T-helper 17 cell (primary cell): ENCODE measurements at regions not wholly inside any gene's neighbourhood (a gene's known extent, or its start where the extent isn't known, plus 50 kb on each side); places are given as distances from the start of the nearest gene placed in this dataset.

Experiments
- ATAC-seq: fragments of 150-1000 bp; cut with Tn5 transposase; 2 replicates; pipeline ENCODE4 v1.10.0; 2021; ENCODE audit warnings: mild to moderate bottlenecking, moderate library complexity
- DNase-seq, 3 donors: peaks; one replicate each; pipeline versions ENCODE4 v3.0.0 to v3.0.0-alpha.2; 2020 to 2021
- H3K9me3 ChIP-seq: one replicate; pipeline ENCODE4 v1.7.0; 2013; ENCODE audit warnings: low read length, mild to moderate bottlenecking; ENCODE audit not compliant: control insufficient read depth, poor library complexity, severe bottlenecking
- H3K27ac Mint-ChIP-seq: one replicate; pipeline ENCODE4 v1.8.0; 2022; ENCODE audit warnings: mild to moderate bottlenecking, moderate library complexity, mixed read lengths
- H3K27me3 Mint-ChIP-seq: one replicate; pipeline ENCODE4 v1.8.0; 2022; ENCODE audit warnings: mixed read lengths
- H3K36me3 Mint-ChIP-seq: one replicate; pipeline ENCODE4 v1.8.0; 2022; ENCODE audit warnings: low read depth, mixed read lengths
- H3K4me1 Mint-ChIP-seq: one replicate; pipeline ENCODE4 v1.8.0; 2022; ENCODE audit warnings: mild to moderate bottlenecking, mixed read lengths
- H3K4me3 Mint-ChIP-seq: one replicate; pipeline ENCODE4 v1.8.0; 2022; ENCODE audit warnings: mild to moderate bottlenecking, moderate library complexity, mixed read lengths

DNA sequence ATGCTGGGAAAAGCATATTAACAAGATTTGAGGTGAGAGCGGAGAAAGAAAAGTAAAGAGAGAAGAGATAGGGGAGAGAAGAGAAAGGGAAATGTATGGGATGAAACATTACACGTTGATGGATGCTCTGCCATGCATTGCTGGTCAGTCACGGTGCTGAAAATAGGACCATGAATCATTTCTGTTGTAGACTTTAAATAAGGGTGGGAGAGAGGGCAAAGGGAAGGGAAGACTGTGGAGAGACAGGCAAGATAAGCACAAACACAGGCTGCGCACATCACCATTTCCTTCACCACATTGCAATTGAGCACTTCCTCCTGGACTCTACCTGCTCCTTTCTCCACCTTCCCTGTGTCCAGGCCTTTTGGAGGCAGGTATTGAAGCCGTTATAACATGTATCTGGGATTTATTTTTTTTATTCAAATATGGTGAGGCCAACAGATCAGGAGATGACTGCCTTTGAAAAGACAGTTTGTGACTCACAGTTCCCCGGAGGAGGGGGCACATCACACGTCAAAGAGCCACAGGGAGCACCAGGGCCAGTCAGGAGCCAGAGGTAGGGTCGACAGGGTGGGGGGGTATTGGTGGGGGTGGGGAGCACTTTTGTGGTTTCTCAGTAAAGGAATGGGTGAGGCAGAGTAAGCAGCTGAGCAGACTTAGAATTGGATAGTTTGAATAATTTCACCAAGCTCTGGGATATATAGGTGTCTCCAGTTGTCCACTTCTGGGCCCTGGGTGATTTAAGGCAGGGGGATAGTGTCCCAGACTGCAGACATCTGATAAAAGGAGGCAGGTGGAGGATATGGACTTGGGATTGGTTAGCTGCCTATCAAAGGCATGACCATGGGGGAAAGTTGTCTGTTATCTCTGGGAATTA lies 372.8 kb upstream of the ST6GAL2 start:
- no peak overlapping the region for H3K4me3 Mint-ChIP-seq
- no peaks in the 10 kb centered on the region for H3K36me3 Mint-ChIP-seq
- H3K9me3 ChIP-seq, result no peaks in the 10 kb centered on the region
- no peaks in the 10 kb centered on the region for H3K4me1 Mint-ChIP-seq
- no peak for ATAC-seq
- no peak for DNase-seq
- H3K27me3 Mint-ChIP-seq, result no peaks in the 10 kb centered on the region
- H3K27ac Mint-ChIP-seq, result no peak overlapping the region

DNA sequence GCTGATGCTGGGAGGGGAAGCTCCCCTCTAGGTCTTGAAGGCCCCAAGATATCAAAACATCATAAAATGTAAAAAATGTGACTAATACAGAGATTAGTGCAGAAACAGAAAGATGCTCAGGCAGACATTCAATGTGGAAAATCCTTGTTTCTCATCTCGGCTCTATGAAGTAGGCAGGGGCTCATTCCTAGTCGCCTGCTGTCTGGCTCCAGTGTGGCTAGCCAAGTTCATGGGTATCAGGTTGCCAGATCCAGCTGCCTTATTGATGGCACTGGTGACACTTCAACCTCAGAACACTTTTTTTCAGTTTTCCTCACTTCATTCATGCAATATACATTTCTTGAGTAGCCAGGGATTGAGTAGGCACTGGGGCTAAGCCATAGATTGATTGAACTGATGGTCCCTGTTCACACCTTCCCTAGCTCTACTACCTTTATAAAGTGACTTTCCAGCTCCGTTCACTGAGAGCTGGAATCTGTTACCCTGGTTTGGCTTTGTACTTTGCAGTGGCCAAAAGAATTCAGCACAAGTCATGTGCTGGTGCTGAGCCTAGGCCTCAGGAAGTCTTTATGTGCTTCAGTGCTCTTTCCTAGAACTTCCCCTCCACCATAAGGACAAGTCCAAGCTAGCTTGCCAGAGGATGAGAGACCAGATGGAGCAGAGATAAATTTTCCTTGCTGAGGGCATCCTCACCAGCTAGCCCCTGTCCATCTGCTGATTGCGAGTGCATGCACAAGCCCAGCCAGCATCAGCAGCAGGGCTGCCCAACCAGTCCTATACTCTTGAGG lies 373.6 kb upstream of the ST6GAL2 start:
- no peaks in the 10 kb centered on the region for H3K4me1 Mint-ChIP-seq
- no peak for ATAC-seq

DNA sequence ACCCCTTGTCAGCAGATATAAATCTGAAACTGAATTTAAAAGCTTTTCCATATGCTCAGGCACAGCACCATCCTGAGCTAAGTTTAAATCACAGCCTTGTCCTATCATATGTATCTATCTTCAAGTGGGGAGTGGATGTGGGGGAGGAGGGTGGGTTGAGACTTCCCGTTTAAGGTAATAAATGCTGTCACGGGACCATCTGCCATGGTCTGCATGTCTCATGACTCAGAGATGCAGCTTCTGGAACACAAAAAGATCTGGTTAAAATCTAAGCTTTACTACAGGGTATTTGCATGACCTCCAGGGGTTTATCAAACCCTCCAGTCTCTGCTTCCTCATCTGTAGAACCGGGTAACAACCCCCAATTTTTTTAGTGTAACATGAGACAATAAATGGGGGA lies 377.7 kb upstream of the ST6GAL2 start:
- no peaks in the 10 kb centered on the region for H3K9me3 ChIP-seq
- ATAC-seq (no peak), DNase-seq (no peak)
- Mint-ChIP-seq H3K27me3 (no peaks in the 10 kb centered on the region), H3K4me3 (no peak overlapping the region), H3K4me1 (no peaks in the 10 kb centered on the region), H3K36me3 (no peaks in the 10 kb centered on the region), H3K27ac (no peak overlapping the region)

More for the DNA sequence above, 373.6 kb upstream of the ST6GAL2 start:
- Mint-ChIP-seq H3K27me3 (no peaks in the 10 kb centered on the region), H3K27ac (no peak overlapping the region), H3K4me3 (no peak overlapping the region), H3K36me3 (no peaks in the 10 kb centered on the region)
- H3K9me3 ChIP-seq, result no peaks in the 10 kb centered on the region
- DNase-seq, result no peak

DNA sequence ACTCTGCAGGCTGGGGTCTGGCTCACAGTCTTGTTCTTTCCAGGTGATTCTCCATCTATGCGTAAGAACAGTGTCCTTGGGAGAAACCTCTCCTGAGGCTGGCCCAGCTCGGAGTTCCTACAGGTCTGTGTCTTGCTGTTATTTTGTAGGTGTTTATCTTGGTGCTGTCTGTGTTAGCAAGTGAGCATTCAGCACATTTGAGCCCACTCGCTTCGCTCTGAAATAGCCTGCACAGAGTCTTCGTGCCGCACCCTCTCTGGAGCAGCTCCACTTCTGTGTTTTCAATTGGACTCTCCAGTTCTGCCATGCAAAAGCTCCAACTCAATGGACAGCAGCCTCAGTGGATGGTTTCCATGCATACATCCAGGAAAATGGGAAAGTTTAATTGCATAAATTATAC lies 378.2 kb upstream of the ST6GAL2 start:
- ATAC-seq (no peak), DNase-seq (no peak)
- no peaks in the 10 kb centered on the region for H3K9me3 ChIP-seq
- H3K4me3 Mint-ChIP-seq, result no peak overlapping the region
- H3K27me3 Mint-ChIP-seq, result no peaks in the 10 kb centered on the region
- no peaks in the 10 kb centered on the region for H3K4me1 Mint-ChIP-seq
- H3K27ac Mint-ChIP-seq, result no peak overlapping the region
- no peaks in the 10 kb centered on the region for H3K36me3 Mint-ChIP-seq

DNA sequence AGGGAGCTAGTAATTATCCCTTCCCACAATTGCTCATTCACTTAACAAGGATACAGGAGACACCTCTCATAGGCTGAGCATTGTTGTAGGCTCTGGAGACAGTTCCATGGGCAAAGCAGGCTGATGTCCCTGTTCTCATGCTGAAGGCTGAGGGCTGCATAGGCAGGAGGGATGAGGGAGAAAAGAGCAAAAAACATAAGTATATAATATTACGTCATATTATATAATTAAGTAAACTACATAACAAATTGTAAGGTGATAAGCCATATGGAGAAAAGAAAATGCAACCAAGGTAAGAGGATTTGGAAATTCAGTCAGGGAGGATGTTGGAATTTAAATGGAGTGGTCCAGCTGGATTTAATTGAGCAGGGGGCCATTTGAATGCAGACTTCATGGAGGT lies 380.6 kb upstream of the ST6GAL2 start:
- no peak for ATAC-seq
- Mint-ChIP-seq H3K4me1 (no peaks in the 10 kb centered on the region), H3K4me3 (no peak overlapping the region), H3K36me3 (no peaks in the 10 kb centered on the region), H3K27ac (no peak overlapping the region), H3K27me3 (no peaks in the 10 kb centered on the region)
- H3K9me3 ChIP-seq, result no peaks in the 10 kb centered on the region
- DNase-seq, result no peak

DNA sequence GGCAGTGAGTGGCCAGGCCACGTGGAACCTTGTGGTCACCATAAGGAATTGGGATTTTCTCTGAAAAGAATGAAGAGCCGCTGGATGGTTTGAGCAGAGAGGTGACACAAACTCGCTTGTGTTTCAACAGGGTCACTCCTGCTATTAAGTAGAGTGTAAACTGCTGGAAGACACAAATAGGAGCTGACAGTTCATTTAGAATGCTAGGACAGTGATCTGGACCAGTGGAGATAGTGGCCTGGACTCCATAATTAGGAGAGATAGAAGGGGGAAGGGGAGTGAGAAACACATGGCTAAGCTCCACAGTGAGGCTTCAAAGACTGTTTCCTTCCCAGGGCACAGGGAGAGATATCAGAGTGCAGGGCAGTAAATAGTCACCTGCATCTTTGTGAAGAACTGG lies 381.1 kb upstream of the ST6GAL2 start:
- no peak overlapping the region for H3K27ac Mint-ChIP-seq
- no peaks in the 10 kb centered on the region for H3K36me3 Mint-ChIP-seq
- DNase-seq, result no peak
- H3K4me3 Mint-ChIP-seq, result no peak overlapping the region
- no peaks in the 10 kb centered on the region for H3K27me3 Mint-ChIP-seq
- H3K4me1 Mint-ChIP-seq, result no peaks in the 10 kb centered on the region
- no peaks in the 10 kb centered on the region for H3K9me3 ChIP-seq
- no peak for ATAC-seq

DNA sequence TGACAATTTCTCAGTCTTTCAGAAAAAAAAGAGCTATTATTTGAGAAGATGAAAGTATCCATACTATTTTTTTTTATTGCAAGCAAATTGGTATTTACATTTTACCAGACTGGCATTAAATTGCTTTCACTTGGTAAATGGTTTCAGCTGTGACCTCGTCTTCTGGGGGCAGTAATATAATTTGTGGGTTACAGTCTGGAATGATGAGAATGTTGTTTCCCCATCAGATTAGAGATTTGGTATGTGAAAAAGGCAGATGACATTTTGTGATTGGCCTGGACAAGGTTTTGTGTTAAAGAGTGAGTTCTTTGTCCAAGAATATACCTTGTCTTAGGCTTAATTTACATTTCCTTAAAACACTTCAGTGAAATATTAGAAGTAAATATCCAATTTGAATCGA lies 390.1 kb upstream of the ST6GAL2 start:
- no peaks in the 10 kb centered on the region for H3K27me3 Mint-ChIP-seq
- no peaks in the 10 kb centered on the region for H3K9me3 ChIP-seq
- no peak for ATAC-seq
- DNase-seq, result no peak
- no peak overlapping the region for H3K4me3 Mint-ChIP-seq
- H3K36me3 Mint-ChIP-seq, result no peaks in the 10 kb centered on the region
- no peak overlapping the region for H3K27ac Mint-ChIP-seq
- no peaks in the 10 kb centered on the region for H3K4me1 Mint-ChIP-seq

DNA sequence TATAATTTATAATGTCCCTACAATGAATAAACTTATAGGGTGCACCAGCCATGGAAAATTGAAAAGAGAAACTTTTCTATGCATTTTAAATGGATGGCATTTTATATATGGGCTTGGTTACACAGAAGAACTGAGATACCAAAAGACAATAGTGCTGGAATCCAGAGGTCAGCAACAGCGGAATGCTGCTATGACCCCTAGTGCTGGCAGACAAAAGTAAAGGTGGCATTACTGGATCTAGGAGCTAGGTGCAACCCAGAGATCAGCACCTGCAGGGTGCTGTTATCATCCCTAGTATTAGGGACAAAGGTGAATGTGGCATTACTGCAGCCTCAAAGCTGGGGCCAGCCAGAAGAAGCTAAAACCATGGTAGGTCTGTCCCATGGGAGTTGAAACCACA lies 392.7 kb upstream of the ST6GAL2 start:
- Mint-ChIP-seq H3K36me3 (no peaks in the 10 kb centered on the region), H3K27me3 (no peaks in the 10 kb centered on the region), H3K4me1 (no peaks in the 10 kb centered on the region), H3K4me3 (no peak overlapping the region), H3K27ac (no peak overlapping the region)
- H3K9me3 ChIP-seq, result no peaks in the 10 kb centered on the region
- no peak for ATAC-seq
- no peak for DNase-seq

DNA sequence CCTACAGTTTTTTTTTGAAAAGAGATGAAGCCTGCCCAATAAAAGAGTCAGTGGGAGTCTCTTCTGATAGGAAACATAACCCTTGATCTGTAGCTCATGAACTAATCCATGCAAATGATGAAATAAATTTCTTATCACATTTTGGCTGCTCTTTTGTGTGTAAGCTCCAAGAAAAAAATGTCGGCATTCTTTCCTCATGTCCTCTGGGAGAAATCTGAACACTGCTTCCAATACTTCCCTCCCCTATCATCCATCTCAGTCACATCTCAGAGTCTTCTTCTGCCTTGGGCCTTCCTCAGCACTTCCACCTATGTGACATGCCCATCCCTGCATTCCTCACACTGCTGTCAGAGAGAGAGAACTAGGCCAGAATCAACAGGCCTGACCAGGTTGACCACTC lies 395.7 kb upstream of the ST6GAL2 start:
- Mint-ChIP-seq H3K4me3 (no peak overlapping the region), H3K36me3 (no peaks in the 10 kb centered on the region), H3K27me3 (no peaks in the 10 kb centered on the region), H3K27ac (no peak overlapping the region), H3K4me1 (no peaks in the 10 kb centered on the region)
- DNase-seq (no peak), ATAC-seq (no peak)
- no peaks in the 10 kb centered on the region for H3K9me3 ChIP-seq

DNA sequence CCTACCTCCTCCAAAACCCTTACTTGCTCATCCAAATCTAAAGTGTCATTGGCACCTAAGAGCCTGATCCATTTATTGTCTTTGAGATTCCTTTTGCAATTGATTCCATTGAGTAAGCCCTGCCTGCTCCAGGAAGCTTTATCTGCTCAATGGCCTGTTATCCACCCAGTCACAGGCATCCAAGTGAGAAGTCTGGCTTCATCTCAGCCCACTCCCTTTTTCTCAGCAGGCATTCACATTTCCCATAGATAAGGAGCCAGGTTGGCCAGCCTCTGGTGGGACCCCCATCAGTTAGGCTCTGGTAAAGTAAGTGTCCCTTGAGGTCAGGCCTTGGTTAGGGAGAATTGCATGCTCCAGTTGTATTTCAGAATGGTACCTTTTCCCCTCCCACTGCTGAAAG lies 396.2 kb upstream of the ST6GAL2 start:
- Mint-ChIP-seq H3K4me1 (no peaks in the 10 kb centered on the region), H3K27me3 (no peaks in the 10 kb centered on the region), H3K36me3 (no peaks in the 10 kb centered on the region), H3K27ac (no peak overlapping the region), H3K4me3 (no peak overlapping the region)
- ATAC-seq, result no peak
- no peak for DNase-seq
- H3K9me3 ChIP-seq, result no peaks in the 10 kb centered on the region

DNA sequence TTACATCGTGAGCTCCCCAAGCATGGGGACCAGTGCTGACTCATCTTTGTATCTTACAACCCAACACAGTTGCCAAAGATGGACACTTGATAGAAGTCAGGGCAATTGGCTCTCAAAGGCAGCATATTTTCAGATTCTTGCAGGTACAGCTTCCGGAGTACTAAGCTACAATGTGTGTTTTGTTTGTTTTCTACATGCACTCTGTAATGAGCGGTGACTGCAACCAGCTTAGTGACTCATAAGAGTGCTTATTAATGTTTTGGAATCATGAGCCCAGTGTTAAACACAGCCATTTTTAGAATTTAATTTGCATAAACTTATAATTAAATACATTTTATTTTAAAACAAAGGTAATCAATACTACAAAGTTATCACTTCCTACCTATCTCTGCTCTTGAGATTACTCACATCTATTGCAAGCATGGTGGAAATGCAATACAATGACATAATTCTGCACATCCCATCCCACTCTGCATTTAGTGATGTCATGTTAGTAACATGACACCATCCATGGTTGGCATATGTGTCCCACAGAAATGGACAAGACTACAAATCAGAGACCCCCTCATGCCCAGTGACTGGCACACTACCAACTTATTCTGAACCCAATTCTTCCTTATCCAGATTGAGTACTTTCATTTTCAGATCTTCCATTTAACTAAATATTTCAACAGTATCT lies 399.8 kb upstream of the ST6GAL2 start:
- ATAC-seq, result no peak
- H3K4me1 Mint-ChIP-seq, result no peaks in the 10 kb centered on the region
- no peak overlapping the region for H3K27ac Mint-ChIP-seq
- no peaks in the 10 kb centered on the region for H3K36me3 Mint-ChIP-seq
- no peak for DNase-seq
- no peak overlapping the region for H3K4me3 Mint-ChIP-seq
- no peaks in the 10 kb centered on the region for H3K9me3 ChIP-seq
- no peaks in the 10 kb centered on the region for H3K27me3 Mint-ChIP-seq

DNA sequence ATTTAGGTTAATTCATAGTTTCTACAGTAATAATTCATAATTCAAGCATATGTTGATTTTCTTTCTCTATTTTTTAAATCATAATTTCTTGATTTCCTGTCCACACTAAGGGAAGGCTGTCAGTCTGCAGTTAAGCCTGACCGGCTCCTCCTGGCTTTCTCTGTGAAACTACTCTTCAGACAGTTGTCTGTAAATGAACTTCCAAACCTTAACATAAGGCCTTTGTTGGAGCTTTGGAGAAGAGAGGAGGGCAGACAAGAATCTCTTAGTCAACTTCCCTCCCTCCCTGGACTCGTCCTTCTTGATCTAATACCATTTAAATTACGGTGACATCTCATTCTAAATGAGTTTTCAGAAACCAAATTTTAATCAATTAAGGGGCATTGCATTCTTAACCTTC lies 404.1 kb upstream of the ST6GAL2 start:
- Mint-ChIP-seq H3K4me1 (no peaks in the 10 kb centered on the region), H3K27me3 (no peaks in the 10 kb centered on the region), H3K36me3 (no peaks in the 10 kb centered on the region), H3K4me3 (no peak overlapping the region), H3K27ac (no peak overlapping the region)
- H3K9me3 ChIP-seq, result no peaks in the 10 kb centered on the region
- DNase-seq, result no peak
- ATAC-seq, result no peak

DNA sequence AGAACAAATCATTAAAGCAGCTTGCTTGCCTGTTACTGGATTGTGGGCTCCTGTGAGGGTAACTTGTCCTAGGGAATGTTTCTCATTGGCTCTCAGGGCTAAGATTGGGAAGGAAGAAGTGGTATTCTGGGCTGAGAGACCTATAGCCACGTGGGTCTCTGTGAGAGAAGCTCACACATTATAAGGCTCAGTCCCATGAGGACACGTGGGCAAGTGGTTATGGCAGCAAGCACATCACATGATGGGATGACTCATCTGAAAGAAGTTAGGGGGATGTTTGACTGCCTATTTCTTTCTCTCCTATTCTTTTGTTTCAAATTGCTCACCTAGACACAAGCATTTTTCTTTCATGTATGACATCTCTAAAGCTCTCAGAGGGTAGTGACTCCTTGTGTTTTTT lies 418.0 kb upstream of the ST6GAL2 start:
- no peak overlapping the region for H3K27ac Mint-ChIP-seq

More for the DNA sequence above, 418.0 kb upstream of the ST6GAL2 start:
- no peak overlapping the region for H3K4me3 Mint-ChIP-seq
- peaks cover 2% of the 10 kb centered on the region for H3K36me3 Mint-ChIP-seq
- no peaks in the 10 kb centered on the region for H3K9me3 ChIP-seq
- no peaks in the 10 kb centered on the region for H3K4me1 Mint-ChIP-seq
- H3K27me3 Mint-ChIP-seq, result no peaks in the 10 kb centered on the region
- ATAC-seq (no peak), DNase-seq (no peak)
